HS-27A (cell line): ENCODE measurements at regions not wholly inside any gene's neighbourhood (a gene's known extent, or its start where the extent isn't known, plus 50 kb on each side); places are given as distances from the start of the nearest gene placed in this dataset.

Experiments
- DNase-seq: peaks from one replicate; pipeline ENCODE4 v3.0.0-alpha.2; 2012; ENCODE audit warnings: low read depth, missing footprints

GRCh38 chr2:34102339-34102738 lies 503.2 kb upstream of the FAM98A start:
- DNase-seq = no peak

DNA sequence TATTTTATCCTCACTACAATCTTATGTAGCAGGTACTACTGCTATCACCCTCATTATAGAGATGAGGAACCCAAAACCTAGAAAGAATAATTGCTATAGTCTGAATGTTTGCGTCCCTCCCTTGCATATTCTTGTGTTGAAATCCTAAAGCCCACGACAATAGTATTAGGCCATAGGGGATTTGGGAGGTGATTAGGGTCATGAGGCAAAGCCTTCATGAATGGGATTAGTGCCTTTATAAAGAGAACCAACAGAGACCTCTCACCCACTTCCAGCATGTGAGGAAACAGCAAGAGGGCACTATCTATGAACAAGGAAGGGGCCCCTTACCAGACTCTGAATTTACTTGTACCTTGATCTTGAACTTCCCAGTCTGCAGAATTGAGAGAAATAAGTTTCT lies 500.3 kb upstream of the FAM98A start:
- no peak for DNase-seq

- DNase-seq = no peak
Measured at GRCh38 chr2:34098256-34098655, 499.2 kb upstream of the FAM98A start.

- peak; percentile 12 for DNase-seq
Measured at GRCh38 chr2:34096562-34097171, 497.6 kb upstream of the FAM98A start.

- no peak for DNase-seq
Measured at GRCh38 chr2:34093790-34094189, 494.7 kb upstream of the FAM98A start.

DNA sequence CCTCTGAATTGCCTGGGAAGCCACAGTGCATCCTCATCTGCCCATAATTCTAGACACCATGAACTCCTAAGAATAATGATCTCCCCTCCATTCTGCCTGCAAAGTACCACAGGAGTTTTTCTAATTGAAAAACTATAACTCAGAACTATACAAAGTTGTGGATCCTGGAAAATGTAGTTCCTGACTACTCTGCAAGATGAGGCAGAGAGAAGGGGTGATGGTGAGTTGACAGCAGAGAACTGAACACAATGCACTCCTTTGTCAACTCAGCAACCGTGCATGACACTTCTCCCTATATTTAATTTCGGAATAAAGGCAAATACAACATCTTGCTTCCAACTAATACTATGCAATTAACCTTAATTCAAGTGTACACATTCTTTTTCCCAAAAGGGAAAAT lies 471.1 kb upstream of the FAM98A start:
- no peak for DNase-seq

- no peak for DNase-seq
Measured at GRCh38 chr2:34069604-34070003, 470.5 kb upstream of the FAM98A start.

DNA sequence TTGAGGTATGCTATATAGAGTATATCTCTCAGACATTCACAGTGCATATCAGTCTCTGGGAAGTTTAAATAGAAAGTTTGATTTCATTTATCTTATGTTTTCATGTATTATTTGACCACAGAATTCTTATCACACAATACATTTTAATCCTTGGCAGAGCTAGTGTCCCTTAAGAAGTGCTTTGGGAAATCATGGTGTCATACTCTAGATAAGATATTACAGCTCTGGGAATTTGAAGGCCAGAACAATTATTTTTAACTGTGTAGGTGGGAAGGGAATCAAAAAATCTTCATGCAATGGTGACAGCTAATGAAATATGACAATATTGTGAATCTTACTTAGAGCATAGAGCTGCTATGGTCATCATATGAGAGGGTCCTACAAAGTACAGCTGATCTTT lies 451.3 kb upstream of the FAM98A start:
- no peak for DNase-seq

- DNase-seq = no peak
Measured at GRCh38 chr2:34045101-34045655, 446.1 kb upstream of the FAM98A start.

DNA sequence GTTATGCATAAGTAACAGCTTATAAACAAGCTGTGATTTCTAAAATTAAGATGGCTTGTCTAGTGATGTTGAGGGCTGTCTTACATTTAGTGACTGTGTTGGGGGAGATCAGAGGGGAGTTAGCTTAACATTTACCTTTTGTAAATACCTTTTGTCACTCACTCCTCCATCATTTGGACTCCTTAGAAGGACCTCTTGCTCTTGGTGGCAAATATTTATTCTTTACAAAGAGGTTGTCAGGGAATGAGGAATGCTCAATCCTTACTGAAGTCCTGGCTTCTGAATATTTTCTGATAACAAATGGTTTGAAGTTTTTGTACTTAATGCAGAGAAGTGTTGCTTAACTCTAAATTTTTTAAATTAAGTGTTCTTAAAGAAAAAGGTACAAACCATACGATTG lies 438.8 kb upstream of the FAM98A start:
- no peak for DNase-seq

GRCh38 chr2:34037157-34037556 lies 438.1 kb upstream of the FAM98A start:
- DNase-seq = no peak

- DNase-seq = no peak
Measured at GRCh38 chr2:34031097-34031496, 432.0 kb upstream of the FAM98A start.

GRCh38 chr2:34030273-34030672 lies 431.2 kb upstream of the FAM98A start:
- DNase-seq = no peak

- DNase-seq = no peak
Measured at GRCh38 chr2:34029073-34029472, 430.0 kb upstream of the FAM98A start.

DNA sequence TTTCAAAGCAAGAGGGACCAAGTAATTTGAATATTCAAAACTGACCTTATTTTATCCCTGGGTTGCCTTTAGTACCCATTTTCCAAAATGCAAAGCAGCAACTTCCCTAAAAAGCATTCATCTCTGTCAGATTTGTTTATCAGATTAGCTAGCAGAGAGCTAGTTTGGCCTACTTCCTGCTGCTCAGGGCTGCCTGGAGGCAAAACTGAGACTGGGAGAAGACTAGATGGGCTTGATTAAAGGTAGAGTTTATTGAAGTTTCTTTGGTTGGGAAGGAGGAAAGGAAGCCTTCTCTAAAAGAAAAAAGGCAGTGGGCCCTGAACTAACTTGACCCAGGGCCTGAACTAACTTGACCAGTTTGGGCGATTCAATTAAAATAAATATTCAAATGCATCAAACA lies 426.1 kb upstream of the FAM98A start:
- no peak for DNase-seq

- DNase-seq = peak; percentile 1
Measured at GRCh38 chr2:34012715-34013302, 413.7 kb upstream of the FAM98A start.

- no peak for DNase-seq
Measured at GRCh38 chr2:34011684-34012083, 412.6 kb upstream of the FAM98A start.

DNA sequence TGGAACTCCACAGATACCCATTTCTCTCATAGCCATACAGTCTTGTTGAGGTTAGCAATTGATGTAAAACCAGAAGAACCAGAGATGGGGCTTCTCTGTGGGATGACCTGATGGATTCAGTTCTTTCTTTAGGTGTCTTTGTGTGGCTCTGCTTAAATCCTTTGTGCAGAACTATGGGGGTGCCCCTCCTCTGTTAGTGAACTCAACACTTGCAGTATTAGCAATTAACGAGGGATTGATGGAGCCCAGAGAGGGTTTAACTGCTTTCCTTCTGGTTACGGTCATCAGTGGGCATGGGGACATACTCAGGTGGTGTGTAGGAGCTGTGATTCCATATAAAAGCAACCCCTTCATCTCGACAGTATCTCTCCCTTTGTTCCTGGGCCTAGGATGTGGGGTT lies 406.8 kb upstream of the FAM98A start:
- no peak for DNase-seq

- DNase-seq = no peak
Measured at GRCh38 chr2:34004936-34005335, 405.8 kb upstream of the FAM98A start.

DNA sequence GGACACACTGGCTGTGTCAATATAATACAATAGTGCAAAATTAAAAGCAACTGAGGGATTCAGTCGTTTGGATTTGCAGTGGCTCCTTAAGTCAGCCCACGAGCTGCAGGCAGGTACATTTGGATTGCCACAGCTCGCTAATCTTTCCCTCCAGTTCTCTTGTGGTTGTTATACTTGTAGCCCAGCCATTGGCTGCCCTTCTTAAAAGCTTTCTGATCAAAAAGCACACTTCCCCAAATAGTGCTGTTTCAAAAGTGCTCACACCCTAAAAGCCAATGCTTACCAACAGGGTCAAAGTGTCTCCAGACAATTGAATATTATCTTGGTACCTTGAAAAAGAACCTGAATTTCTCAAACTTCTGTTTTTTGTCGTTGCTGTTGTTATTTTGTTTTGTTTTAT lies 404.7 kb upstream of the FAM98A start:
- DNase-seq = no peak

- no peak for DNase-seq
Measured at GRCh38 chr2:34001557-34001956, 402.5 kb upstream of the FAM98A start.

DNA sequence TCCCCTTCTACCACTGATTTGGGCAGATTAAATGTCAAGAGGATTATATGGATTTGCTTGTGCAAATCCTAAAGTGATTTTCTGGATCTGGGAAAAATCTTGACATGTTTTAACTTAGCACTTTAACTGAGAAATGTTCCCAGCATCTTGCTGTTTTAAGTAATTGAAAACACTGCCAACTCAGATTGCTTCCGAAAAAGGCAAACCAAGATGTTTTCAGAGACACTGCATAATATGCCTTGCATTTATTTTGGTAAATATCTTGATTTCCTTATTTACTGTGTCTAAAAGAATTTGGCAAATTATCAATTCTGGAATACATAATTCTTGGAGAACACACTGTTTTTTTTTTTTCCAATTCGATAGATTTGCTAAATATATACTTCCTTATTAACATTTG lies 385.0 kb upstream of the FAM98A start:
- no peak for DNase-seq

DNA sequence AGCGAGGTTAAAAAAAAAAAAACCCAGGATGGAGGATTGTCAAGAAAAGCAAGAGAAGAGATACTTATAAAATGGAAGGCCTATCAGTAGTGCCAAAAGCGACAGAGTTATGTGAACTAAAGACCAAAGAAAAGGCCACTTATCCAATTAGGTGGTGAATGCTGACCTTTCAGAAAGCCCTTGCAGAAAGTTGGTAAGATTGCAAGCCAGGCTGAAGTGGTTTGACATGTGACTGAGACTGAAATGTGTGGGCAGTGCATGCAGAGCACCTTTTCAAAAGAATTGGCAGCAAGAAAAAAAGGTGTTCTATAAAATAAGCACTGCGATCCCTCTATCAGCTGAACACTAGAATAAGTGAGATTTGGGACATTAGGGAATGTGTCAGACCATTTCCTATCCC lies 379.4 kb upstream of the FAM98A start:
- DNase-seq = no peak

DNA sequence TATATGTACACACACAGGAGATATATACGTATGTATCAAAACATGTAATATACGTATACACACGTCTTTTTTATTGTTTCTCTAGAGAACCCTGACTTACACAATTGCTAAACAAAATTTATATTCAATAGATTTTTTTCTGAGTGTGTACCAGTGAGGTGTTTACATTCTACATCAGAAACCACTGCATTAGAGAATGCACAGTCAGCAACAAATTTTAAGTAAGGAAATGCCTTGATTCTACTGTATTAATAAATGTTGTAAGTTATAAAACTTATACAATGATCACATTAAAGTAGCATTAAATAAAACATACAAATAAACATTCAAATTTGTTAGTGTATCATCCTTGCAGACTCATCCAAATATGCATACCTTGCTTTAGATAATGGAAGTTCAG lies 376.4 kb upstream of the FAM98A start:
- no peak for DNase-seq
